HG03432 (cell line): ENCODE measurements at regions not wholly inside any gene's neighbourhood (a gene's known extent, or its start where the extent isn't known, plus 50 kb on each side); places are given as distances from the start of the nearest gene placed in this dataset.

Source experiments
- ATAC-seq: cut with Tn5 transposase; IDR thresholded peaks from one replicate; pipeline ENCODE4 v1.9.1; 2021; ENCODE audit warnings: mild to moderate bottlenecking, moderate library complexity; ENCODE audit not compliant: unreplicated experiment

- no peak for ATAC-seq
These were observed 129.1 kb downstream of the TPRA1 start for GRCh38 chr3:127461286-127461910.

GRCh38 chr3:127459891-127460290, 130.6 kb downstream of the TPRA1 start:
- ATAC-seq, result no peak

GRCh38 chr3:127458696-127459604, 131.6 kb downstream of the TPRA1 start:
- ATAC-seq, result no peak

GRCh38 chr3:127457546-127458145, 132.9 kb downstream of the TPRA1 start:
- ATAC-seq, result no peak

- ATAC-seq, result no peak
These were observed 133.4 kb downstream of the TPRA1 start for GRCh38 chr3:127457094-127457475.

GRCh38 chr3:127456471-127457093, 134.0 kb downstream of the TPRA1 start:
- ATAC-seq, result no peak

GRCh38 chr3:127455541-127456450, 134.7 kb downstream of the TPRA1 start:
- peak; percentile 87 for ATAC-seq

GRCh38 chr3:127454968-127455367, 135.6 kb downstream of the TPRA1 start:
- ATAC-seq, result no peak

GRCh38 chr3:127454051-127454450, 136.5 kb downstream of the TPRA1 start:
- ATAC-seq, result no peak

- ATAC-seq, result no peak
These were observed 138.2 kb downstream of the TPRA1 start for GRCh38 chr3:127452321-127452821.

GRCh38 chr3:127451321-127451720, 139.2 kb downstream of the TPRA1 start:
- ATAC-seq, result no peak

- no peak for ATAC-seq
These were observed 140.2 kb downstream of the TPRA1 start for GRCh38 chr3:127450331-127450730.

GRCh38 chr3:127449486-127450212, 140.9 kb downstream of the TPRA1 start:
- no peak for ATAC-seq

GRCh38 chr3:127448671-127449070, 141.9 kb downstream of the TPRA1 start:
- ATAC-seq, result no peak

GRCh38 chr3:127448161-127448561, 142.4 kb downstream of the TPRA1 start:
- ATAC-seq, result no peak

- no peak for ATAC-seq
These were observed 143.8 kb downstream of the TPRA1 start for GRCh38 chr3:127446756-127447155.

GRCh38 chr3:127445581-127446343, 144.8 kb downstream of the TPRA1 start:
- ATAC-seq, result no peak

GRCh38 chr3:127444761-127445160, 145.8 kb downstream of the TPRA1 start:
- ATAC-seq, result no peak
